ENCODE measurements at regions not wholly inside any gene's neighbourhood (a gene's known extent, or its start where the extent isn't known, plus 50 kb on each side); places are given as distances from the start of the nearest gene placed in this dataset.

GRCh38 chr12:13666806-13667205, 314.6 kb downstream of the GRIN2B start:
- Histone ChIP-seq H3K27me3 (ENCODE audit: control insufficient read depth, insufficient read depth, low read length) (no peaks in the 10 kb centered on the region), H3K36me3 (ENCODE audit: control insufficient read depth, insufficient read depth, low read length) (no peaks in the 10 kb centered on the region), H3K4me3 (ENCODE audit: low read length) (no peak overlapping the region), H3K4me1 (ENCODE audit: control insufficient read depth, insufficient read depth, low read length) (no peaks in the 10 kb centered on the region), H3K9ac (ENCODE audit: low read length) (no peak overlapping the region), H3K9me3 (ENCODE audit: control insufficient read depth, low read length) (no peaks in the 10 kb centered on the region)

DNA sequence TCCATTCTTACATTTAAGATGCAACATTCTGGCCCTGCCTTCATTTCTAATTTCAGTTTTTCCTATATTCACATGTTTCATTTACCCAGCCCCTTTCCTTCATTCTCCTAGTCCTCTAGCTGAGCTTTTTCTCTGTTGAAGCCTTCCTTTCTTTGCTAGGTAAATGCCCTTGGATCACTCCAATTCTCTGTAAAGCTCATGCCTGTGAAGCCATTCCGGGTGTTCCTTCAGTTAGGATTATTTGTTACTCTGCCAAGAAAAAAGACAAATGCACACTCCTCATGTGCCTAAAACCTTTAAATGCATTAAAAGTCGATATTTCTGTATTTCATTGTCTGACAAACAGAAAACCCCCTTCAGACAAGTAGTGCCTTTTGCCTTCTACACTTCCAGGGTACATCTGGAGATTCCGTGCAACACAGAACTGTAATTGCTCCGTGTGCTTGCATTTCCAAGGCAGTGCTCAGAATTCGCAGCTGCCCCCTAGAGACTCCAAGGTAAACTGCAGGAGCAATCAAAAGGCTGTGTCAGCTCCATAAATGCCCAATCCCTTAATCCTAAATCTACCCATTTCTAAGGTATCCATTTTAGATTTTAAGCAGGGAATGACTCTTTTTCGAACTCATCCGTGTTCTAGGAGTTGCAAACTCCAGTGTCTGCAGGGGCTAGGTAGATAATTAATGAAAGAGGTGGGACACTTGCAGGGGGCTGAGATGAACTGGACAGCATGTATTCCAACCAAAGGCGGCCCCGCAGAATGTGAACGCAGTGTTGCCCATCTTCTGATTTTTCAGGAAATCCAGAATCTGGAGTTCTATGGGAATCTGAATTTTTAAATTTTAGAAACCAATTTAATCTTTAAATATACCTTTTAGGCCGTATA, 320.2 kb downstream of the GRIN2B start:
- Histone ChIP-seq H3K9me3 (ENCODE audit: control insufficient read depth, low read length) (no peaks in the 10 kb centered on the region), H3K4me3 (ENCODE audit: low read length) (no peak overlapping the region), H3K4me1 (ENCODE audit: control insufficient read depth, insufficient read depth, low read length) (no peaks in the 10 kb centered on the region), H3K36me3 (ENCODE audit: control insufficient read depth, insufficient read depth, low read length) (no peaks in the 10 kb centered on the region), H3K9ac (ENCODE audit: low read length) (no peak overlapping the region), H3K27me3 (ENCODE audit: control insufficient read depth, insufficient read depth, low read length) (no peaks in the 10 kb centered on the region)

DNA sequence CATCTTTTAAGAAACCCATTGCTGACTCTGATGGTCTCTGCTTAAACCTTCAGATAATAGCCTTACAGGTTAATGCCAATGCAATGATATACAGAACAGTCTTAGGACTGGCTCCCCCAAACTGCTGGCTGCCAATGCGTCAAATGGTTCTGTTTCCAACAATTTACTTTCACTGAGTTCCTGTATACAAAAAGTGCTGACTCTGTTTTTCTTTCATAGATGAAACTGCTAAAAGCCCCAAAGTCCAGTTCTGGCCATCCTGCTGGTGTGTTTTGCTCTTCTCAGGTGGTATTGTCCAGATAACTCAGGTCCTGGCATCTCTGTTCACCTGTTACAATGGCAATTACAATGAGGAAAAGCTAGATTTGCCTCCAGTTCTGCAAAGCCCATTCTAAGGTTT, 326.9 kb downstream of the GRIN2B start:
- no peaks in the 10 kb centered on the region for H3K4me1 ChIP-seq (ENCODE audit: control insufficient read depth, insufficient read depth, low read length)
- H3K27me3 ChIP-seq (ENCODE audit: control insufficient read depth, insufficient read depth, low read length), result no peaks in the 10 kb centered on the region
- H3K9ac ChIP-seq (ENCODE audit: low read length), result no peak overlapping the region
- H3K4me3 ChIP-seq (ENCODE audit: low read length), result no peak overlapping the region
- H3K36me3 ChIP-seq (ENCODE audit: control insufficient read depth, insufficient read depth, low read length), result no peaks in the 10 kb centered on the region
- no peaks in the 10 kb centered on the region for H3K9me3 ChIP-seq (ENCODE audit: control insufficient read depth, low read length)

DNA sequence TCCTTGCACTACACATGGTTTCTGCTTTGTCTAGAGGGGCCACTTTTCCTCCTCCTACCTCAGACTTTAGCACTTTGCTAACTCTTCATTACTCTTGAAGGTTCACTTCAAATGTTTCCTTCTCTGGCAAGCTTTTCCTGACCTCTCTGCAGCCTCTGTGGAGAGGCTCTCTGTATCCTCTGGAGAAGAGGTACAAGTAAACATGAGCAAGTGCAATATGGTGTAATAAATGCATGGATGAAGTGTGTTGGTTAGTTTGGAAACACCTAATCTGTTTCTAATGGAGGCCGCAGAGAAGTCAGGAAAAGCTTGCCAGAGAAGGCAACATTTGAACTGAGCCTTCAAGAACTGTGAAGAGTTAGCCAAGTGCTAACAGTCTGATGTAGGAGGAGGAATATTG, 329.3 kb downstream of the GRIN2B start:
- no peaks in the 10 kb centered on the region for H3K9me3 ChIP-seq (ENCODE audit: control insufficient read depth, low read length)
- no peaks in the 10 kb centered on the region for H3K36me3 ChIP-seq (ENCODE audit: control insufficient read depth, insufficient read depth, low read length)
- no peak overlapping the region for H3K9ac ChIP-seq (ENCODE audit: low read length)
- H3K27me3 ChIP-seq (ENCODE audit: control insufficient read depth, insufficient read depth, low read length), result no peaks in the 10 kb centered on the region
- no peak overlapping the region for H3K4me3 ChIP-seq (ENCODE audit: low read length)
- no peaks in the 10 kb centered on the region for H3K4me1 ChIP-seq (ENCODE audit: control insufficient read depth, insufficient read depth, low read length)

DNA sequence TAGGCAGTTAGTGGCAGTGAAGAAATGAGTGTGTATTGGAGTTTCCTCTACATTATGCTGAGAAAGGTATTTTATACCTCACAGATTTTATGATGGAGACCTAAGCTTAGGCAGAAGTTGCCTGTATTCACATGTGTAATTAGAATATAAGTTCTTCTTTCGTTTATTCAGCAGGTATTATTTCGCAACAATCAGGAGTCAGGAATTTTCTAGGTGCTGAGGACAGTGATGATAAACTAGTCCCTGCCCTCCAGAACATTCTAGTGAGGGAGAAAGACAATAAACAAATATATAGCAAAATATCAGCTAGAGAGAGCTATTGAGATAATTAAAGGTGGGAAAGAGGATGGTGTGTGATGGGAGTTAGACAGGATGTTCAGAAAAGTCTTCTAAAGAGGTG, 345.7 kb downstream of the GRIN2B start:
- H3K9ac ChIP-seq (ENCODE audit: low read length), result no peak overlapping the region
- H3K27me3 ChIP-seq (ENCODE audit: control insufficient read depth, insufficient read depth, low read length), result no peaks in the 10 kb centered on the region
- H3K9me3 ChIP-seq (ENCODE audit: control insufficient read depth, low read length), result no peaks in the 10 kb centered on the region
- H3K4me1 ChIP-seq (ENCODE audit: control insufficient read depth, insufficient read depth, low read length), result no peaks in the 10 kb centered on the region
- no peak overlapping the region for H3K4me3 ChIP-seq (ENCODE audit: low read length)
- no peaks in the 10 kb centered on the region for H3K36me3 ChIP-seq (ENCODE audit: control insufficient read depth, insufficient read depth, low read length)

DNA sequence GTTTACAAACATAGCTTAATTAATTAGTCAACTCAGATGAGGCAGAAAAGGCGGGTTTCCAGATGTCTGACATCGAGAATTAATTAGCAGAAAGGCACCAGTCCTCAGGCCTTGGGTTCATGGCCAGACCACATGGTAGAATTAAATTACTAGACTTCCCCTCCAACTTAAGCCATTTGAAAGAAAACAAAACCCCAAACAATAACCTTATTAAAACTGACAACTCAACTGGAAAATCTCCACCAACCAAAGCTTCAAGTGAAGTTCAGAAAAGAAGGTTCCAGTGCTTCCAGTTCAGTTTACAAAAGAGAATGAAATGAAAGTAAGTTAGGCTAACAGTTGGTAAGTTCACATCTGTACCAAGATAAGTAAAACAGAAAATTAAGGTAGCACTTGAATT, 349.5 kb downstream of the GRIN2B start:
- no peaks in the 10 kb centered on the region for H3K4me1 ChIP-seq (ENCODE audit: control insufficient read depth, insufficient read depth, low read length)
- H3K9ac ChIP-seq (ENCODE audit: low read length), result no peak overlapping the region
- no peak overlapping the region for H3K4me3 ChIP-seq (ENCODE audit: low read length)
- H3K9me3 ChIP-seq (ENCODE audit: control insufficient read depth, low read length), result no peaks in the 10 kb centered on the region
- H3K27me3 ChIP-seq (ENCODE audit: control insufficient read depth, insufficient read depth, low read length), result no peaks in the 10 kb centered on the region
- H3K36me3 ChIP-seq (ENCODE audit: control insufficient read depth, insufficient read depth, low read length), result no peaks in the 10 kb centered on the region

DNA sequence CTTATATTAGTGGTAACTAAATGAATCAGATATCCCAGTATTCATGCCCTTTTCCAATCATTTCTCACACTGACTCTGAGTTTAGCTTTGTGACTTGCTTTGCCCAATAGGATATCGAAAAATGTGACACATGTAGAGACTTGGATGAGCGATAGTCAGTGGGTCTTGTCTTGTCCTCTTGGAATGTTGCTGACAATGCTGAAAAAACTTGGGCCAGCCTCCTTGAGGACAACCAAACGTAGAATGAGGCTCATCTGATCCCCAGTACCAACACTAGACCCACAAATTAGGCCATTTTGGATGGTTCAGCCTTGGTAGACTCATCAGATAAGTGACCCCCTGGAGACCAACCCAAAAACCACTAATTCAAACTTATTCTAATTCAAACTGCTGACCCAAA, 351.0 kb downstream of the GRIN2B start:
- no peaks in the 10 kb centered on the region for H3K9me3 ChIP-seq (ENCODE audit: control insufficient read depth, low read length)
- no peaks in the 10 kb centered on the region for H3K36me3 ChIP-seq (ENCODE audit: control insufficient read depth, insufficient read depth, low read length)
- H3K27me3 ChIP-seq (ENCODE audit: control insufficient read depth, insufficient read depth, low read length), result no peaks in the 10 kb centered on the region
- H3K4me1 ChIP-seq (ENCODE audit: control insufficient read depth, insufficient read depth, low read length), result no peaks in the 10 kb centered on the region
- H3K4me3 ChIP-seq (ENCODE audit: low read length), result no peak overlapping the region
- H3K9ac ChIP-seq (ENCODE audit: low read length), result no peak overlapping the region

DNA sequence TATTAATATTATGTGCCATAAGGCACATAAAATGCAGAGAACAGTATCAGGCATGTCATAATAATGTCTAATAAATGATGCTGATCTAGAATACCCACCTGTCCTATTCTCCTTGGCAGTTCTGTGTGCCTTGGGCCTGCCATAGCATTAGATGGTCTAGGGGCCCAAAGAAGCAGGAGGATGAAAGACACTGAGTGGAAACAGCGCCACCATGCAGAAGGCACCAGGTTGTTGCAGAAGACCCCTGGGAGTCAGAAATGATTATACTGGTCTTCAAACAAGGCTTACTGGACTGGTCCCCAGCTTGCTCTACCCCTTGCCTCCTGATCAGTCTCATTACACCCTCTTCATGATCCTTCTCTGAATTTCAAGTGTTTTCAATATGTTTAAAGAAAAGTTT, 353.3 kb downstream of the GRIN2B start:
- Histone ChIP-seq H3K36me3 (ENCODE audit: control insufficient read depth, insufficient read depth, low read length) (no peaks in the 10 kb centered on the region), H3K4me3 (ENCODE audit: low read length) (no peak overlapping the region), H3K27me3 (ENCODE audit: control insufficient read depth, insufficient read depth, low read length) (no peaks in the 10 kb centered on the region), H3K4me1 (ENCODE audit: control insufficient read depth, insufficient read depth, low read length) (no peaks in the 10 kb centered on the region), H3K9me3 (ENCODE audit: control insufficient read depth, low read length) (no peaks in the 10 kb centered on the region), H3K9ac (ENCODE audit: low read length) (no peak overlapping the region)

DNA sequence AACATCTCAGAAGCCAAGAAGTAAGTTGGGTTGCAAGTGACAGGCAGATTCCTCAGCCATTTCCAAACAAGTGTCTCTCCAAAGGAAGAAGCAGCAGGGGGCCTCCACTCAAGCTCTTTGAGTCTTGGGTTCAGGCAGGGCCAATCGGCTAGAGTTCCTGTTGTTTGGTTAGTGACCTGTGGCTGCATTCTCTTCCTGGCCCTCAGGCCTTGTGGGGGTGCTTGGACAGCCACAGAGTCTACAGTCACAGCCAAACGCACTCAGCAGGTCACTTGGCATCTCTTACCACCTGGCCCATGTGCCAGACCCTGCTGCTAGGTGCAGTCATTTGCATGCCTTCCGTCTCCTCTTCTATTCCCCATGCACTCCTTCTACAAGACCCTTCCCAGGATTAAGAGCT, 353.9 kb downstream of the GRIN2B start:
- Histone ChIP-seq H3K36me3 (ENCODE audit: control insufficient read depth, insufficient read depth, low read length) (no peaks in the 10 kb centered on the region), H3K27me3 (ENCODE audit: control insufficient read depth, insufficient read depth, low read length) (no peaks in the 10 kb centered on the region), H3K4me1 (ENCODE audit: control insufficient read depth, insufficient read depth, low read length) (no peaks in the 10 kb centered on the region), H3K4me3 (ENCODE audit: low read length) (no peak overlapping the region), H3K9me3 (ENCODE audit: control insufficient read depth, low read length) (no peaks in the 10 kb centered on the region), H3K9ac (ENCODE audit: low read length) (no peak overlapping the region)

GRCh38 chr12:13613297-13613696, 368.1 kb downstream of the GRIN2B start:
- Histone ChIP-seq H3K9ac (ENCODE audit: low read length) (no peak overlapping the region), H3K9me3 (ENCODE audit: control insufficient read depth, low read length) (no peaks in the 10 kb centered on the region), H3K4me1 (ENCODE audit: control insufficient read depth, insufficient read depth, low read length) (no peaks in the 10 kb centered on the region), H3K36me3 (ENCODE audit: control insufficient read depth, insufficient read depth, low read length) (no peaks in the 10 kb centered on the region), H3K4me3 (ENCODE audit: low read length) (no peak overlapping the region), H3K27me3 (ENCODE audit: control insufficient read depth, insufficient read depth, low read length) (no peaks in the 10 kb centered on the region)

GRCh38 chr12:13609894-13610679, 371.3 kb downstream of the GRIN2B start:
- no peaks in the 10 kb centered on the region for H3K27me3 ChIP-seq (ENCODE audit: control insufficient read depth, insufficient read depth, low read length)
- no peaks in the 10 kb centered on the region for H3K9me3 ChIP-seq (ENCODE audit: control insufficient read depth, low read length)
- H3K9ac ChIP-seq (ENCODE audit: low read length), result no peak overlapping the region
- no peaks in the 10 kb centered on the region for H3K36me3 ChIP-seq (ENCODE audit: control insufficient read depth, insufficient read depth, low read length)
- H3K4me3 ChIP-seq (ENCODE audit: low read length), result no peak overlapping the region
- H3K4me1 ChIP-seq (ENCODE audit: control insufficient read depth, insufficient read depth, low read length), result no peaks in the 10 kb centered on the region

DNA sequence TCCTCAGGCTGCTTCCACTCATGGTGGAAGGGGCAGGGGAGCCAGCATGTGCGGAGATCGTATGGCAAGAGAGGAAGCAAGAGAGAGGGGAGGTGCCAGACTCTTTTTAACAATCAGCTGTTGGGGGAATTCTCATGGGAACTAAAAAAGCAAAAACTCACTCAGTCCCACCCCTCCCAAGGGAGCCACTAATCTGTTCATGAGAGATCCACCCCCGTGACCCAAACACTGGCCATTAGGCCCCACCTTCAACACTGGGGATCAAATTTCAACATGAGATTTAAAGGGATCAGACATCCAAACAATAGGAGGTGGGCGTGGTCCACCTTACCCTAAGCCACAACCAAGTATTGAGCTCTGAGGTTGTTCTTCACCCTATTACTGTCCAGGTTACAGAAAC, 375.1 kb downstream of the GRIN2B start:
- Histone ChIP-seq H3K9ac (ENCODE audit: low read length) (no peak overlapping the region), H3K4me3 (ENCODE audit: low read length) (no peak overlapping the region), H3K9me3 (ENCODE audit: control insufficient read depth, low read length) (no peaks in the 10 kb centered on the region), H3K27me3 (ENCODE audit: control insufficient read depth, insufficient read depth, low read length) (no peaks in the 10 kb centered on the region), H3K36me3 (ENCODE audit: control insufficient read depth, insufficient read depth, low read length) (no peaks in the 10 kb centered on the region), H3K4me1 (ENCODE audit: control insufficient read depth, insufficient read depth, low read length) (no peaks in the 10 kb centered on the region)

Measured in mucosa of stomach (tissue), 1 donor.